SHP77 (cell line): ENCODE measurements at regions not wholly inside any gene's neighbourhood (a gene's known extent, or its start where the extent isn't known, plus 50 kb on each side); places are given as distances from the start of the nearest gene placed in this dataset.
"Not testable (repeated sequence)": the region's sequence is repeated elsewhere in the genome, so short reads cannot be mapped to it uniquely, and the experiment has no call there.

Experiments used
- DNase-seq, 2 experiments: peaks; one replicate each; lab custom pipeline; 2025; lab: John Stamatoyannopoulos, UW

DNA sequence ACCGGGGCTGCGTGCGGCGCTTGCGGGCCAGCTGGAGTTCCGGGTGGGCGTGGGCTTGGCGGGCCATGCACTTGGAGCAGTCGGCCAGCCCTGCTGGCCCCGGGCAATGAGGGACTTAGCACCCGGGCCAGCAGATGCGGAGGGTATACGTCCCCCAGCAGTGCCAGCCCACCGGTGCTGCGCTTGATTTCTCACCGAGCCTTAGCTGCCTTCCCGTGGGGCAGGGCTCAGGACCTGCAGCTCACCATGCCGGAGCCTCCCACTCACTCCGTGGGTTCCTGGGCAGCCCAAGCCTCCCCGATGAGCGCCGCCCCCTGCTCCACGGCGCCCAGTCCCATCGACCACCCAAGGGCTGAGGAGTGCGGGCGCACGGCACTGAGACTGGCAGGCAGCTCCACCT is 51.4 kb upstream of the INPP4B start:
- DNase-seq, result not testable (repeated sequence)

DNA sequence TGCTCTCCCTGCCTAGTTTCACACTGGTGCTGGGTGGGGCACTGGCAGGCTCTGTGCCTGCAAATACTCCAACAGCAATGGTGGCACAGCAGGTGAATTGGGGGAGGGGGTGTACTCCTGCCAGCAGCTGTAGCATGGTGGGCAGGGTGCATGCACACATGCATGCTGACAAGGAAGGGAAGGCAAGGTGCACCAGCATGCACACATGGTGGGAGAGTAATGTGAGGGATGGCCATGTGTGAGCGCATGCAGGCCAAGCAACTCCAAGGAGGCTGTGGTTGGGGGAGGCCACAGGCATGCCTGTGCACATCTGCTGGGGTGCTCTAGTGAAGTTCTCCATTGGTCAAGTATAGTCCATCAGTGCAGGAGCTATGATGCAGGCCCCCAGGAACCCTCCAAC is 54.5 kb upstream of the INPP4B start:
- DNase-seq, result no peak

DNA sequence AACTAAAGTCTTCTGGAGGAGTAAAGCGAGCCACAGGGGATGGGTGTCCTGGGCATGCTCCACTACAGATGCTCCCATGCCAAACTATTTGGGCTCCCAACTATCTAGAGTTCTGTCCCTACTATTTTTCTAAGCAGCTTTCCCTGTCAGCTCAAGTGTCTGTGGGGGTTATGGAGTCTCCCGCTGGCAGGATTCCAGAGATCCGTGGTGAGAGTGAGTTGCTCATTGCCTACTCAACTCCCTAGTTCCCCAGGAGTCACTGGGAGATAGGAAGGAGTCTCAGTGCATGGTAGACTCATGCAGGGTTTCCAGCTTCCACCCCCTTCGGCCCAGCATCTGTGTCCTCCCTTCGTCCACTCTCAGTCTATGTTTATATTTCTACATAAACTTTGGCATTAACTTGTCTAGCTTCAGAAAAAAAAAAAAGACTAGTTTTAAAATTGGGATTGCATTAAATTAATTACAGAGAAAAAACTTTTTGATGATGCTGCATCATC is 55.1 kb upstream of the INPP4B start:
- DNase-seq, result no peak

DNA sequence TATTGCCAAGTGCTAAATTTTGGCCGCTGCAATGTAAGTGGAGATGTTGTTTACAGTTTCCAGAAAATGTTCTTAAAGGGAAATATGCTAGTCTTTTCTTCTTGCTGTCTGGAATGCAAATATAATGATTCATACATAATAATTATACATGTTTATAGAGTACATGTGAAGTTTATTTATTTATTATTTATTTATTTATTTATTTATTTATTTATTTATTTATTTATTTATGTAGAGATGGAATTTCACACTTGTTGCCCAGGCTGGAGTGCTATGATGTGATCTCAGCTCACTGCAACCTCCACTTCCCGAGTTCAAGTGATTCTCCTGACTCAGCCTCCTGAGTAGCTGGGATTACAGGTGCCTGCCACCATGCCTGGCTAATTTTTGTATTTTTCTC is 57.5 kb upstream of the INPP4B start:
- not testable (repeated sequence) for DNase-seq

DNA sequence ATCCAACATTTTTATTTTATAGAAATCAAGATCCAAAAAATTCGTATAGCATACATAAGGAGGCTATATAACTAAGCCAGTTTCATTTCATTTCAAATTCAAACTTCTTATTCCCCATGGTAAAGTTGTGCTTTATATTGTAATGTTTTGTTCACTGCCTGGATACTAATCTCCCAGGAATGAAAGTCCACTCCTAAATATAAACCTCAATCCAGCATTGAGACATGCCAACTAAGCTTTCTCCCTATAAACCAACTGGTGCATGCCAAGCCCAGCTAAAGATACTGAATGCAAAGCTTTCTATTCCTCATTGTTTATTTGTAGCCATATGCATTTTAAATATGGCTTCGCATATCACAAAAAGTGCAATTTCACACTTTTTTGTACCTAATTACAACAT is 63.8 kb upstream of the INPP4B start:
- DNase-seq, result no peak

DNA sequence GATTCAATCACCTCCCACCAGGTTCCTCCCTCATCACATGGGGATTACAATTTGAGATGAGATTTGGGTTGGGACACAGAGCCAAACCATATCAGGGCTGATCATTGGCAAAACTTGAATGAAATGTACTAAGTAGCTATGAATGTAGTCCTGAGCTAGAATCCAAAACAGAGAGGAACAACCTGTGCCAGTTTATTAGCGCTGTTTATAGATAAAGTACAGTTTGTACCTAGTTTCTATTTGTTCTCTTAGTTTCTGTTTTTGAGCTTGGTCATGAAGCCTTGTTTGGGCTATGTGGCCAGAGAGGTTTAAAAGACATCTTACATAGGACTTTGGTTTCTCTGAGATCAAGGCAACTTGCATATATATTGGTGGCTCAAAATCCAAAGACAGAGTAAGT is 66.9 kb upstream of the INPP4B start:
- no peak for DNase-seq

DNA sequence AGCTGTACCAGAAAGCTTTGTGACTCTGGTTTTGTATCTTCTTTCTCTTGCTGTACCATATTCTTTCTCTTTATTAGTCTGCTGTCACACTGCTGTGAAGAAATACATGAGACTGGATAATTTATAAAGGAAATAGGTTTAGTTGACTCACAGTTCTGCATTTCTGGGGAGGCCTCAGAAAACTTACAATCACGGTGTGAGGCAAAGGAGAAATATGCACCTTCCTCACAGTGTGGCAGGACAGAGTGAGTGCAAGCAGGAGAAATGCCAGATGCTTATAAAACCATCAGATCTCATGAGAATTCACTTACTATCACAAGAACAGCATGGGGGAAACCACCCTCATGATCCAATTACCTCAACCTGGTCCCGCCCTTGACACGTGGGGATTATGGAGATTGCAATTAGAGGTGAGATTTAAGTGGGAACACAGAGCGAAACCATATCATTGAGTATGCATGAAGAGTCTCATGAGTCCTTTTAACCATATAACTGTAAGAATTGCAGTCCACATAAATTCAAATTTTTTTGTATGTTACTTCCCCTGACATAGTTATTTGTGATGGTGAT is 67.4 kb upstream of the INPP4B start:
- no peak for DNase-seq

DNA sequence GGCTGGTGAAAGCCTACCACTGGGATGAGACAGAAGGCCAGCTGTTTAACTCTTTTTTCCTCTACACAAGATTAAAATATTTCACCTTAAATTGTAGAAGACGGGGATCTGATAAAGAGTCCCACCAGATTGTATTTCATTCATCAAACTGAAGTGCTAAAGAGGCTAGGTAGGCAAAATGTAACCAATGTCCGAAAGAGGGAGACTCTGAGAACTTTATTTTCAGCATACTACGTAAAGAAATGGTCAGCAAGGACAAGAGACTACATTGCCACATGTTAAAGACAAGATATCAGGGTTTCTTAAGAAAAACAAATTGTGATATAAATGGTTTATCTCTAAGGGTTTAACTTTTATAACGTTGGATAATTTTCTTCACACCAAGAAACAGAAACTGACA is 71.6 kb upstream of the INPP4B start:
- DNase-seq, result no peak

DNA sequence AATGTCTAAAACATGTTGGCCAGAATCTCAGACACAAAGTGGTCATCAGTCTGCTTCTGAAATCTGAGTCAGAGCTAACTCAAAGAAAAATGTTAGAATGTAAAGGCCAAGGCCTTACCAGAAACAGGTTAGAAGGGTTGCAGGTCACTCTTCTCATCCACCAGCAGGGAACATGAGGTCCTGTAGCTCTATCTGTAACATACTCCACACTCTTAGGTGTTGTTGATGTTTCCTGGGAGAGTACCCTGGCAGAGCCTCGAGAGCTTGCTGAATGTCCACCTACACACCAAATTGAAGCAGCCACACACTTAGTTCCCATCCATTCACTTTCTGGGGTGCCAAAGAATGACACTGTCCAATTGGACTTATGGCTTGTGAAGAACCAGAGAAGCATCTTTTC is 76.6 kb upstream of the INPP4B start:
- DNase-seq, result no peak

DNA sequence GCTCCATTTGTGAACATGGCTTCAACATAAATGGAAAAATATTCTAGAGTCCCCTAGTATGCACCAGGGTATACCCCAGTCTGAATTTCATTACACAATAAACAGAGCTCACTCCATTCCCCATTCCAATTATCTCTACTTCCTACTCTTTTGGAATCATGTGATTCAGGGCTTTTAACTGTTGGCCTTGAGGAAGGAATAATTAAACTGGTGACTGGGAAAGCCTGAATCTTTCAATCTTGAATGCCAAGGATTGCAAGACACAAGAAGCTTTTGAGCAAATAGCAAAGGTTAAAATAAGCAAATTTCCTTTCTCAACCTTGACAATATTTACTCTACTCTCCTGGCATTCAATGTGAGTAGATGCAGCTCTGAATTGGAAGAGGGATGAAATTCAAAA is 77.5 kb upstream of the INPP4B start:
- DNase-seq, result no peak

DNA sequence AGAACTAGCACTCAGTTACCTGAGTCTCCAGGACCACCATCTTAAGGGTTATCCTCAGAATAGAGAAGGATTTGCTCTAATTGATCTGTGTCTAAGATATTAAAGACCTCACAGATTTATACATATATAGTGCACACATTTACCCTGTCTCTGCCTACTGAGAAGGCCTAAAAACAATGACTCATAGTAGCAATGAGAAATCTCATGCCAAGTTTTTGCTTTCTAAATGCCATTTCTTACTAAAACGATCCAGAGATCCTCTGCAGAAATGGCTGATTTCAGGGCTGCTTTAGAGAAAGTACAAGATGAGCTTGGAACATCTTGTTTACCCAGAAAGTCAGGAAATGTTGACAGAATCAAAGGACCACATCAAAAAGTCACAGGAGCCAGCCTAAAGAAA is 79.1 kb upstream of the INPP4B start:
- no peak for DNase-seq

DNA sequence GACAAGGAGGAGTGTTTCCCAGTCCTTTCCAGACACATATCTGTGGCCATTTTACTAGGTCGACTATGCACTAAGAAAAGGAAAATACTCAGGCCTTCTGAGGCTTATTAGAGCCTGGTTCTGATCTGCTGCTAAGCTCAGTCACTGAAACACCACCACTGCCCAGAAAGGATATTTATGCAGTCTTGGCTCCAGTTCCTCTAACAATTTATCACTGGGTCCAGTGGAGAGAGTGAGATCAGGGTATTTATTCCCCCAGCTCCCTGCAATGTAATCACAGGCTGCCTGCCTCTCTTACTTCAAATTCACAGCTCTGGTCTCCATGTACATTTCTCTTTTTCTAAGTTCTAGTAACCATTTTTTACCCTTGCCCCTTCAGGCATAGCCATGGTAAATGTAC is 81.6 kb upstream of the INPP4B start:
- no peak for DNase-seq

DNA sequence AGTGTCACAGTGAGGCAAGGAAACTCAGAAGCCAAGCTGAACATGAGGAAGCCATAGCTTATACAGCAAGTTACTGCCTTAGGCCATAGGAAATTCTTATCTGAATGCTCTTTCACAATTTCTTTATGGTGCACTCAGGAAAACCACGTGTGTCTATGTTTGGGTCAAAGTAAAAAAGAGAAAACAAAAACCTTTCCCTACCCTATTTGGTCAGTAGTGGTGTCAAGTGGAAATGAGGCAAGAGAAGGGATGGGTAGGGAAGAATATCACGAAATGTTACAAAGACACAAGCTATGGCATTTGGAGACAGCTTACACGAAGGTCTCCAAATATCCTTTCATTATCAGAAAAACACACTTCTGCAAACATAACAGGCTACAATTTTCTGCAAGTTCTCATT is 83.4 kb upstream of the INPP4B start:
- no peak for DNase-seq

DNA sequence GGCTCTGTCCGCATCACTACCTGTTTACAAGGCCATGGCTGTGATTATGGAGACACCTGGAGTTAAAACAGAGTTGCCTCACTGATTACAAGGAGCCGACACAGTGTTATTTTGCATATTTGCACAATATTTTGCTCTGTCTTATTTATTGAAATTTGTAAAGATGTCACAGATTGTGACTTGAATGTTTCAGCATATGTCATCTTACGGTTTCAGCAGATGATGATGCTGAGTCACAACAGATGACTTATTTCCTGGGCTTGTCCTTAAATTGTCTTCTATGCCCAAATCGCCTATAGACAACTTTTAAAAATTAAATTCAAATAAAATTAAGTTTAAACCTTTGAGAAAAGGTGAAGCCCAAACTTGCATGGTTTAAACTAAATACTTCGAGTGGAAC is 87.1 kb upstream of the INPP4B start:
- peak in 1 of 2 experiments; percentile 16 for DNase-seq

DNA sequence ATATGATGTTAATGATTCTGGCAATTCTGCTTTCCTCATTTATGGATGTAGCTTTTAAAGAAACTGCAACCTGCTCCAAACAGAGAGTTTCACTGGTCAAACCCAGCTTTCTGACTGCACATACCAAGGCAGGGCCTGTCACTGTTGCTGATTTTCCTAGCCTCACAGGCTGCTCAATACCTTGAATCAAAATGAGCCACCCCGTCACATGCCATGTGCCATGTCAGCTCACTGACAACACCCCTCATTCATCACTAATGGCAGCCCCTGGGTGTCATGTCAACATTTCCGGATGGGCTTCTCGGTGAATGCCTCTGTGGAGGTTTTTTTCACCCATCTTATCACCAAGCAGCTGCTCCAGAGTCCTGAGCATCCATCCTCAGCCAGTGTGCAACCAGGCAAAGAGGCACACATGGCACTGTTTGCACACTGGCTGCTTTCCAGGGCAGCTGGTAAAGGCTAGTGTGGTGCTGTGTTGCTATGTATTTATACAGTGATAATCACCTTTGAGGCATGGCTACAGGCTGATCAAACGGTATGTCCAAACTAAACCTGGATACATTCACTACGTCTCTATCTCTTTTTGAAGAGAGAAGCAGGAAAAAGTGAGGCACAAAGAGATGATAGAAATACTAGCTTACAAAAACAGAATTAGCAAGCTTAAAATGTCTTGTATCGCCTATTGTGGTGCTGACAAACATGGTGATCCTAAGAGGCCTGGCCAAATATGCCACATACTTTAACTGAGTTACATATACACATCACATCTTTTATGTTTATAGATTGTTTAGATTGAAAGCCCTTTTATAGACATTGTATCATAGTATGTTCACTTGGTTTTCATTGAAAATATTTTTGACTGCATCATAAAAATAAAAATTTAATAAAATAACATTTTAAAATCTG is 94.6 kb upstream of the INPP4B start:
- DNase-seq, result peak; percentile 76 to 82

DNA sequence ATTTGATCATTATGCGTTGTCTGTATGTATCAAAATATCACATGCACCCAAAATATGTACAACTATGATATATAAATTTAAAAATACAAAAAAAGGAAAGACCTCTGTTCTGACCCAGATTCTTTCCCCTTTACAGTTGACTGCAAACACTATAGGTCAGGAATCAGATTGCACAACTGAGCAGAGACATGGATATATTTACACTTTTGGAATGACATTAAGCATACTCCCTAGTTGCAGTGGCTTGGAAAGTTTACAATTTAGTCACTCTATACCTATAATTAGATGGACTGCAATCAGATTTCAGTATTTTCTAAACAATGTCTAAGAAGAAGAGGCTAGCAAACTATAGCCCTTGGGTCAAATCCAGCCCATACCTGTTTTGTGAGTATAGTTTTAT is 98.5 kb upstream of the INPP4B start:
- no peak for DNase-seq

DNA sequence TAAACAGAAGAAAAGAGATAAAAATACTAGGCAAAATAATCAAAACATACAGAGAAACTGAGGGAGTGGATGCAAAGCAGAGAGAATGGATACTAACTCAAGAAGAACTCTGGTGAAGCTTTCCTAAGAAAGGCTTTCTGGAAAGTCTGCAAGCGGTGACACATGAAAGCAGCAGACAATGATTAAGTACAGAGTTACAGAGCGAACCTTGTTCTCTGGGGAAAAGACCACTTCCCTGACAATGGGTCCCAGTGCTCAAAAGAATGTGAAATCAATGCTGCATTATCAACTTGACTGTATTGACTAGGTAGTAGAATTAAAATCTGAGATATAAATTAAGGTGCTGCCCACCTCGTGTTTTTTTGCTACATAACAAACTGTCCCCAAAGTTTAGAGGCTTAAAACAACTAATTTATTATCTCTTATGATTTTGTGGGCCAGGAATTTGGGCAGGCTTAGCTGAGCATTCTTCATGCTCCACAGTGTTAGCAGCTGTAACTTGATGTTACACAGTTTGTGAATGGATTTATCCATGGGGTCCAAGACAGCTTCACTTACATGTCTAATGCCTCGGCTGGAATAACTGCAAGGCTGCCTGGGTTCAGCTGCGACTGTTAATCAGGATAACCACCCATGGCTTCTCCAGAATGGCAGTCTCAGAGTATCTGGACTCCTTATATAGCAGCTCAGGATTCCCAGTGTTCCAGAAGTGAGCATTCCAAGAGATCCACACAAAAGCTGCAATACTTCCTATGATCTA is 106.9 kb upstream of the INPP4B start:
- DNase-seq, result no peak

DNA sequence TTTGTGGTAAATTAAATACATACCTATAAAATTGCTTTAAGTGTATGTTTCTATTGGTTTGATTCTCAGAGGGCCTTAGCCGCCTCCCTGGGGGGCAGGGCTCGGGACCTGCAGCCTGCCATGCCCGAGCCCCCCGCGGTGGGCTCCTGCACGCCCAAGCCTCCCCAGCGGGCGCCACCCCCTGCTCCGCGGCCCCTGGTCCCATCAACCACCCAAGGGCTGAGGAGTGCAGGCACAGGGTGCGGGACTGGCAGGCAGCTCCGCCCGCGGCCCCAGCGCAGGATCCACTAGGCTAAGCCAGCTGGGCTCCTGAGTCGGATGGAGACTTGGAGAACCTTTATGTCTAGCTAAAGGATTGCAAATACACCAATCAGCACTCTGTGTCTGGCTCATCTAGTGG is 108.3 kb upstream of the INPP4B start:
- DNase-seq, result no peak

DNA sequence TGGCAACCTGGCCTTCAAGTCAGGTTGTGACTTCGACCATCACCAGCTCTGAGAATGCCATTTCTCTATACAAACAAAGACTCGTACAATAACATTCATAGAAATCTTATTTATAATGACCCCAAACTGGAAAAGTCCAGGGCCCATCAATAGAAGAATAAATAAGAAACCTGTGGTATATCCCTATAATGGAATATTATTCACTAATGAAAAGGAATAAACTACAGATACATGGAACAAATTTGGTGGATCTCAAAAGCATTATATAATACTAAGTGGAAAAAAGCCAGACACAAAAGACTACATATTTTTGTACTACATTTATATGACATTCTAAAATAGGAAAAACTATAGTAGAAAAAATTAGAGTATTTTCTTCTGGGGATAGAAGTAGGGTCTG is 109.4 kb upstream of the INPP4B start:
- DNase-seq, result no peak

DNA sequence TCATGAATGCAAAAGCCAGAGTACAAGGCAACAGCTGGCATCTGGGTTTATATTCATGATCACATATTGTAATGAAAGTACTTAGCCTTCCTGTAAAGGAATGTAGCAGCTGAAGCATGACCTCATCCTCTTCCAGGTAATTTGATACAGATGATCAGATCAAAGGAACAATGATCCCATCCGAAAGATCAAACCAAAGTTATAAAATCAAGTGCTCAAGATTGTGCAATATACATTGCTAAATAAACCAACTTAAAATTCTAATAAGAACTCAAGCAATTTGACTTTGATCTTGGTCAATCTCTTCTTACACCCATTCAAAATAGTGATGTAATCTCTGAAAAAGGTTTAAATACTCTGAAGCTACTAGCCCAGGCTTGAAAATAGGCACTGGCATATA is 113.1 kb upstream of the INPP4B start:
- DNase-seq, result no peak

DNA sequence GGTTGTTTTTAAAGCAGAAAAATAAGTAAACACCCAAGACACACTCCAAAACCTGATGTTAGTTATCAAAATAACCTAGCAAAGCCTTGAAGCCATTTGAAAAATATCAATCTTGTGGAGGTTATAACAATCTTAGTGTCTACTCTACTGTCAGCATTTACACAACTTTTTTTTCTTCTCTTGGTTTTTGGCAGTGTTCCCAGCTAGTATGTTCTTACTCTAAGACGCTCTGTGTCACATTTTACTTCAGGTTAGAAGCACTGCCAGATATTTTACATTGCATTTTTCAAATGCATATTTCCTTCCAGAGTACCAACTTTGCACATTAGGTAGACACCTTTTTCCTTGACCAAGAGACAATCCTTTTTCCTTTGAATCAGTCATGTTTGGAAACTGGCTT is 114.0 kb upstream of the INPP4B start:
- no peak for DNase-seq

DNA sequence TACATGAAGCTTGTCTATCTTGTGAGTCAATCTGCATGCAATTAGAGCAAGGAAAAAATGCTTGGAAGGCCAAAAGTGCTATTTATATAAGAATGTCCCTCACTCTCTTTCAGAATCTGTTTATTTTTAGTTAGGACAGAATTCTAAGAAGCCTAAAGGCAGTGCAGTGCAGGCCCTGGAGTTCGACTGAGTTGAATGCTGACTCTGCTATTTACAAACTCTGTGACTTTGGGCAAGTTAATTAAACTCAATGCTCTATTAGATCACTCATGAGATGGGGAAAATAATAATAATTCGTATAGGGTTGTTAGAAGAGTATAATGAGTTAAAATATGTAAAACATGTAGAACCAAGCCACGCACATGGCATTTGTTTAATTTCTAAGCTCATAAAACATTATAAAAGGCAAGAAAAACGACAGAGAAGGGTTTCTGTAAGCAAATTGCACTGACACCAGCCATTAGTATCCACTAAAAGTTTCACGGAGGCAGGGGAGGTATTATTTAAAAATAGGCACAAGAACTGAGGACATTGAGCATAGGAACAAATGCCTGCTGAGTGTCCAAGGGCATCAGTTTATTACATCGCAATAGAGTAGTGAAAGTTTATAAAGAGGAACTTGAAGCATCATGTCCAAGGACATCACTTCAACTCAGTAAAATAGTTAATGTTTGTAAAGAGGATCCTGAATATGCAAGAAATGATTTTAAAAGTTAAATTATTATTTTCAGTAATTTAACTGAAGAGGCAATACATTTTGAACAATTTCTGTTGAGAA is 115.0 kb upstream of the INPP4B start:
- no peak for DNase-seq
